Skin epidermis (tissue), 12 donors: ENCODE measurements at regions not wholly inside any gene's neighbourhood (a gene's known extent, or its start where the extent isn't known, plus 50 kb on each side); places are given as distances from the start of the nearest gene placed in this dataset.
A peak's percentile ranks its signal among the peaks of the same experiment; 100 is the strongest.
"Not testable (repeated sequence)": the region's sequence is repeated elsewhere in the genome, so short reads cannot be mapped to it uniquely, and the experiment has no call there.

Experiments used
- H3K27ac ChIP-seq, 21 experiments: fragments of 200-600 bp; sonication (generic) in 11 of 21; one replicate each; pipeline ENCODE4 v1.5.0; 2020; ENCODE audit warnings: mild to moderate bottlenecking in 3 of 21, inconsistent platforms in 2 of 21, moderate library complexity in 2 of 21
- H3K4me3 ChIP-seq, 7 experiments: fragments of 200-600 bp; sonication (generic) in 2 of 7; one replicate each; pipeline ENCODE4 v1.5.0; 2020; ENCODE audit warnings: inconsistent platforms in 2 of 7, mild to moderate bottlenecking in 2 of 7, moderate library complexity in 1 of 7

GRCh38 chr12:25384893-25385248 is 134.1 kb upstream of the KRAS start:
- Histone ChIP-seq H3K27ac (peak overlapping the region in 20 of 21 experiments; percentile 86 to 99 (median 99)), H3K4me3 (peak overlapping the region; percentile 54 to 76 (median 64))

- peak overlapping the region in 1 of 7 experiments; percentile 64 for H3K4me3 ChIP-seq
- peak overlapping the region in 10 of 21 experiments; percentile 86 to 99 (median 97) for H3K27ac ChIP-seq
Observed at GRCh38 chr12:25384038-25384892, 133.5 kb upstream of the KRAS start.

GRCh38 chr12:25382311-25383106 is 131.8 kb upstream of the KRAS start:
- Histone ChIP-seq H3K27ac (no peak overlapping the region), H3K4me3 (no peak overlapping the region)

GRCh38 chr12:25377469-25378177 is 126.9 kb upstream of the KRAS start:
- peak overlapping the region in 5 of 21 experiments; percentile 19 to 49 (median 39) for H3K27ac ChIP-seq
- H3K4me3 ChIP-seq: no peak overlapping the region

- Histone ChIP-seq H3K27ac (peak overlapping the region in 3 of 21 experiments; percentile 34 to 49 (median 39)), H3K4me3 (no peak overlapping the region)
Observed at GRCh38 chr12:25376985-25377384, 126.3 kb upstream of the KRAS start.

- H3K27ac ChIP-seq: no peak overlapping the region
- H3K4me3 ChIP-seq: no peak overlapping the region
Observed at GRCh38 chr12:25376407-25376806, 125.7 kb upstream of the KRAS start.

- Histone ChIP-seq H3K4me3 (no peak overlapping the region), H3K27ac (peak overlapping the region in 5 of 21 experiments; percentile 0 to 53 (median 39))
Observed at GRCh38 chr12:25372969-25373817, 122.5 kb upstream of the KRAS start.

- H3K27ac ChIP-seq: no peak overlapping the region
- H3K4me3 ChIP-seq: no peak overlapping the region
Observed at GRCh38 chr12:25372002-25372401, 121.3 kb upstream of the KRAS start.

GRCh38 chr12:25368557-25368956 is 117.8 kb upstream of the KRAS start:
- Histone ChIP-seq H3K27ac (no peak overlapping the region), H3K4me3 (no peak overlapping the region)

GRCh38 chr12:25366122-25366521 is 115.4 kb upstream of the KRAS start:
- Histone ChIP-seq H3K4me3 (no peak overlapping the region), H3K27ac (no peak overlapping the region)

- H3K27ac ChIP-seq: no peak overlapping the region
- no peak overlapping the region for H3K4me3 ChIP-seq
Observed at GRCh38 chr12:25365340-25365730, 114.6 kb upstream of the KRAS start.

GRCh38 chr12:25364529-25365339 is 114.0 kb upstream of the KRAS start:
- no peak overlapping the region for H3K27ac ChIP-seq
- H3K4me3 ChIP-seq: no peak overlapping the region

- no peak overlapping the region for H3K4me3 ChIP-seq
- H3K27ac ChIP-seq: no peak overlapping the region
Observed at GRCh38 chr12:25362646-25363045, 111.9 kb upstream of the KRAS start.

- H3K4me3 ChIP-seq: no peak overlapping the region
- H3K27ac ChIP-seq: no peak overlapping the region
Observed at GRCh38 chr12:25361511-25361910, 110.8 kb upstream of the KRAS start.

GRCh38 chr12:25357595-25357994 is 106.9 kb upstream of the KRAS start:
- Histone ChIP-seq H3K4me3 (no peak overlapping the region), H3K27ac (no peak overlapping the region)

- not testable (repeated sequence) for H3K27ac ChIP-seq, H3K4me3 ChIP-seq
Observed at GRCh38 chr12:25352942-25353341, 102.2 kb upstream of the KRAS start.

- Histone ChIP-seq H3K27ac (no peak overlapping the region), H3K4me3 (no peak overlapping the region)
Observed at GRCh38 chr12:25352083-25352918, 101.6 kb upstream of the KRAS start.

- no peak overlapping the region for H3K27ac ChIP-seq
- no peak overlapping the region for H3K4me3 ChIP-seq
Observed at GRCh38 chr12:25348593-25348895, 97.8 kb upstream of the KRAS start.
